ENCODE measurements at regions not wholly inside any gene's neighbourhood (a gene's known extent, or its start where the extent isn't known, plus 50 kb on each side); places are given as distances from the start of the nearest gene placed in this dataset.

- Mint-ChIP-seq H3K27me3 (ENCODE audit: low read depth) (no peaks in the 10 kb centered on the region), H3K36me3 (ENCODE audit: low read depth) (no peaks in the 10 kb centered on the region), H3K4me1 (peaks cover 12% of the 10 kb centered on the region)
Observed at GRCh38 chr3:168988853-168989252, 674.7 kb downstream of the MECOM start.

GRCh38 chr3:168984872-168985271 lies 678.6 kb downstream of the MECOM start:
- Mint-ChIP-seq H3K9me3 (no peaks in the 10 kb centered on the region), H3K27me3 (ENCODE audit: low read depth) (no peaks in the 10 kb centered on the region), H3K36me3 (ENCODE audit: low read depth) (no peaks in the 10 kb centered on the region), H3K27ac (no peak overlapping the region), H3K4me1 (peaks cover 6% of the 10 kb centered on the region), H3K4me3 (no peak overlapping the region)
- no peak for TF ChIP-seq CTCF (IDR thresholded peaks at IDR 0.05; ENCODE audit: unreplicated experiment in 3 of 3)

More at GRCh38 chr3:168988853-168989252, 674.7 kb downstream of the MECOM start:
- H3K4me3 Mint-ChIP-seq = no peak overlapping the region
- no peak for TF ChIP-seq CTCF (IDR thresholded peaks at IDR 0.05; ENCODE audit: unreplicated experiment in 3 of 3)
- peak overlapping the region in 2 of 3 experiments; percentile 58 to 94 for H3K27ac Mint-ChIP-seq
- no peaks in the 10 kb centered on the region for H3K9me3 Mint-ChIP-seq

- Mint-ChIP-seq H3K4me1 (peaks cover 4% of the 10 kb centered on the region), H3K27ac (no peak overlapping the region), H3K27me3 (ENCODE audit: low read depth) (no peaks in the 10 kb centered on the region)
Observed at GRCh38 chr3:168983046-168983445, 680.5 kb downstream of the MECOM start.

GRCh38 chr3:168981396-168981795 lies 682.1 kb downstream of the MECOM start:
- H3K27ac Mint-ChIP-seq = no peak overlapping the region
- H3K9me3 Mint-ChIP-seq = no peaks in the 10 kb centered on the region
- no peaks in the 10 kb centered on the region for H3K27me3 Mint-ChIP-seq (ENCODE audit: low read depth)
- H3K4me3 Mint-ChIP-seq = no peak overlapping the region
- TF ChIP-seq CTCF (IDR thresholded peaks at IDR 0.05; ENCODE audit: unreplicated experiment in 3 of 3) = no peak
- H3K4me1 Mint-ChIP-seq = peaks cover 14% of the 10 kb centered on the region
- no peaks in the 10 kb centered on the region for H3K36me3 Mint-ChIP-seq (ENCODE audit: low read depth)

More at GRCh38 chr3:168983046-168983445, 680.5 kb downstream of the MECOM start:
- Mint-ChIP-seq H3K36me3 (ENCODE audit: low read depth) (no peaks in the 10 kb centered on the region), H3K4me3 (no peak overlapping the region), H3K9me3 (no peaks in the 10 kb centered on the region)
- no peak for TF ChIP-seq CTCF (IDR thresholded peaks at IDR 0.05; ENCODE audit: unreplicated experiment in 3 of 3)

DNA sequence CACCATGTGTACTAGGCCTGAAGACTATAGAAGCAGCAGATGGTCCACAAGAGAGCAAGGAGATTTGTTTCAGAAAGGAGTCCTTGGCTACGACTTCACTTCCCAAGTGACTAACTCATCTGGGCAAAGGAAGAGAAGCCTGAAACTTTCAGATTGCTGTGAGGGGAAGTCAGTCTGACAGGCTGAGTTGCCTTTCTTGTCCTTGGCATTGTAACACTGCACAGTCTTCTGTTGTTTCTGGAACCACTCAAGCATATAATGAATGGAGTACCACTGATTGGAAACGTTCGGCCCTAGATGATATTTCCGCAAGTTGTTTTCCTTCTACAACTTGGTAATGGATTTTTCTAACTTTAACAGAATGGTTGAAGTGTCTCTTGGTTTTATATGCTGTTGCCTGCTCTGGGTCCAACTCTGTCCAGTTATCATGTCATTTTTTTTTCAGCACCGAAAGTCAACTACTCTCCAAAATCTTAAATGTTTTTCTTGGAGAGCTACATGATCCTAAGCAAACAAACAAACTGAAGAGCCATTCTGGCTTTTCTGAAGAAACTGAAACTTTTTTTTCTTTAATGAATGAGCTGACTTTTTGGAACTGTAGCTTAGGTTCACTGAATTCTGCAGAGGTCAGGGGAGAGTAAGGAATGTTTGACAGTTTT lies 685.7 kb downstream of the MECOM start:
- Mint-ChIP-seq H3K4me3 (no peak overlapping the region), H3K27me3 (ENCODE audit: low read depth) (no peaks in the 10 kb centered on the region), H3K27ac (peak overlapping the region; percentile 2 to 48 (median 5)), H3K9me3 (no peaks in the 10 kb centered on the region), H3K36me3 (ENCODE audit: low read depth) (no peaks in the 10 kb centered on the region), H3K4me1 (peaks cover 30% of the 10 kb centered on the region)
- no peak for TF ChIP-seq CTCF (IDR thresholded peaks at IDR 0.05; ENCODE audit: unreplicated experiment in 3 of 3)

DNA sequence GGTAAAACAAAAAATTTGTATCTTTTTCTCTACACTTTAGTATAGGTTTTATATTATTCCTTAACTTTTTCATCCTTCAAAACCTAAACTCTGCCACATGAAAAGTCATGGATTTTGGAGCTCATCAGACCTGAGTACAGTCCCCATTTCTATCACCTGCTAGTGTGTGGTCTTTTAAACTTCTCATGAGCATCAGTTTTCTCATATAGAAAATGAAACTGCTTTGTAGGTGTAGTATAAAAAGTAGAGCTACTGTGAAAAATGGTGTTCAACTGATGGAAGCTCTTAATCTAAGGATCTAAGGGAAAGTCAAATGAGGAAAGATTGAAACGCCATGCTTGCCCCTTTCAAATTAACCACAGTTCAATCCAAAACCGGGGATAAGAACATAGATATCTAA lies 686.5 kb downstream of the MECOM start:
- H3K36me3 Mint-ChIP-seq (ENCODE audit: low read depth) = no peaks in the 10 kb centered on the region
- H3K27ac Mint-ChIP-seq = peak overlapping the region in 1 of 3 experiments; percentile 48
- peaks cover 30% of the 10 kb centered on the region for H3K4me1 Mint-ChIP-seq
- no peak for TF ChIP-seq CTCF (IDR thresholded peaks at IDR 0.05; ENCODE audit: unreplicated experiment in 3 of 3)
- H3K9me3 Mint-ChIP-seq = no peaks in the 10 kb centered on the region
- H3K27me3 Mint-ChIP-seq (ENCODE audit: low read depth) = no peaks in the 10 kb centered on the region
- no peak overlapping the region for H3K4me3 Mint-ChIP-seq

All from nephron (organoid).